GM13976 (cell line): ENCODE measurements at regions not wholly inside any gene's neighbourhood (a gene's known extent, or its start where the extent isn't known, plus 50 kb on each side); places are given as distances from the start of the nearest gene placed in this dataset.

Experiments used
- DNase-seq: peaks from one replicate; pipeline ENCODE4 v3.0.0; 2012; ENCODE audit warnings: low spot score
- in situ Hi-C: fragments of 300-500 bp; cut with MboI; formaldehyde crosslinking; loops from one replicate; pipeline ENCODE4 v1.12.0; 2022; ENCODE audit warnings: low sequenced_read_pairs, mixed read lengths, inconsistent platforms; ENCODE audit not compliant: unreplicated experiment
- TF ChIP-seq, protein P1 (sequence below): IDR thresholded peaks from 2 replicates; pipeline ENCODE4 v1.5.1; 2012; ENCODE audit warnings: borderline replicate concordance, mild to moderate bottlenecking; ENCODE audit not compliant: insufficient read depth; ENCODE audit errors: extremely low read depth, missing control alignments, control extremely low read depth

DNA sequence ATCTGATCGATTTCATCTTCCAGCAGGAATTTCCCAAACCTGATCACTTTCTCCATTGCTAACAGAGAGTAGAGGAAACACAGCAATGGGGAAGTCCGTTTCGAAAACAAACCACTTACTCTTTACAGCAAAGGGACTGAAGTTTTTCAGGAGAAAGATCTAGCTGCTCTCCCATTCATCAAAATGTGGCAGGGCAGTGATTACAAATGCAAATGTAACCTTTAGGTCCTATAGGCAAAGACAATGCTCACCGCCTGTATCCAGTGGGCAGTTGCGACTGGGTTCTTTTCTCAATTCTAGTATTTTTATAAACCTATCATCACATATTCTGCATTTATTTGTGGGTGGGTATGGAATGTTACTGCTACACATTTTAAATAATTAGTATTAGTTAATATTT is 218.0 kb upstream of the ZFHX3 start:
- TF ChIP-seq, protein P1, sequence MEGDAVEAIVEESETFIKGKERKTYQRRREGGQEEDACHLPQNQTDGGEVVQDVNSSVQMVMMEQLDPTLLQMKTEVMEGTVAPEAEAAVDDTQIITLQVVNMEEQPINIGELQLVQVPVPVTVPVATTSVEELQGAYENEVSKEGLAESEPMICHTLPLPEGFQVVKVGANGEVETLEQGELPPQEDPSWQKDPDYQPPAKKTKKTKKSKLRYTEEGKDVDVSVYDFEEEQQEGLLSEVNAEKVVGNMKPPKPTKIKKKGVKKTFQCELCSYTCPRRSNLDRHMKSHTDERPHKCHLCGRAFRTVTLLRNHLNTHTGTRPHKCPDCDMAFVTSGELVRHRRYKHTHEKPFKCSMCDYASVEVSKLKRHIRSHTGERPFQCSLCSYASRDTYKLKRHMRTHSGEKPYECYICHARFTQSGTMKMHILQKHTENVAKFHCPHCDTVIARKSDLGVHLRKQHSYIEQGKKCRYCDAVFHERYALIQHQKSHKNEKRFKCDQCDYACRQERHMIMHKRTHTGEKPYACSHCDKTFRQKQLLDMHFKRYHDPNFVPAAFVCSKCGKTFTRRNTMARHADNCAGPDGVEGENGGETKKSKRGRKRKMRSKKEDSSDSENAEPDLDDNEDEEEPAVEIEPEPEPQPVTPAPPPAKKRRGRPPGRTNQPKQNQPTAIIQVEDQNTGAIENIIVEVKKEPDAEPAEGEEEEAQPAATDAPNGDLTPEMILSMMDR = no peak
- in situ Hi-C loops = no loop called here
- no peak for DNase-seq

DNA sequence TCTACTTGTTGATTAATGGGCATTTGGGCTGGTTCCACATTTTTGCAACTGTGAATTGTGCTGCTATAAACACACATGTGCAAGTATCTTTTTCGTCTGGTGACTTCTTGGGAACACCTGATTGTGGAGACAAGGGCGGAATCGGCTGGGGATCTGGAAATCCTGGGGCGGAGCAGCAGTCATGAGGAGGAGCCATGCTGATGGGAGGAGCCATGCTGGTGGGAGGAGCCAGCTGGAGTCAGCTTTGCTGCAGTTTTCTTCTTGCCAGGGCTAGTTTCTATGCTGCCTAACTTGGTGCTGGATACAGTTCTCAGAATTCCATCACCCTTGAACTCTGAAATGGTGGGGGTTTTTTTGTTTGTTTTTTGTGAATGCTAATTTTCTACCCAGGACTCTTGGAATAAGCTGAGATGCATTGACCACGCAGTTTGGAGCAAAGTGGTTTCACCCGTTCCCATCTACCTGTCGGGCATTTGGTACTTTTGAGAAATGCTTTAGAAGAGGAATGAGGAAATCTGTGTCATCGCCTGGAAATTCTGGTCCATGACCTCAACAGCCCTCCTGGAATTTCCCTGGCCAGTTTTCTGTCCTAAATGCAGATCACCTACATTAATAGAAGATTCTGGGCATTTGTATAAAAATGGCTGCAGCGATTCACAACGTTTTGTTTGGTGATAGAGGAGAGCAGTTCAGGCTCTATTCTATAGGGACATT is 217.4 kb upstream of the ZFHX3 start:
- TF ChIP-seq, protein P1 = no peak
- in situ Hi-C loops = no loop called here
- DNase-seq = no peak

DNA sequence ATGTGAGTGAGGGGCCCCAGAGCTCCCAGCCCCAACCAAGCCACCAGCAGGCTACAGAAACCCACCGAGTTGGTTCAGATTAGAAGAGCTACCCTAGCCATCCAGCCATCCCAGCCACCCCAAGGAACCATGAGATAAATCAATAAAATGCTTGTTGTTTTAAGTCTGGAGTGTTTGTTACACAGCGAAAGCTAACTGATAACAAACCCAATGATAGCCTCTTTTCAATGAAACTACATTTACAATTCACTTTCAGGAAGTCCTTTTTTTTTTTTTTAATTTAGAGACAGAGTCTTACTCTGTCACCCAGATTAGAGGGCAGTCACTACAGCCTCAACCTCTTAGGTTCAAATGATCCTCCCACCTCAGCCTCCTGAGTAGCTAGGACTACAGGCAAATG is 215.0 kb upstream of the ZFHX3 start:
- in situ Hi-C loops = no loop called here
- no peak for DNase-seq
- TF ChIP-seq, protein P1 = no peak

DNA sequence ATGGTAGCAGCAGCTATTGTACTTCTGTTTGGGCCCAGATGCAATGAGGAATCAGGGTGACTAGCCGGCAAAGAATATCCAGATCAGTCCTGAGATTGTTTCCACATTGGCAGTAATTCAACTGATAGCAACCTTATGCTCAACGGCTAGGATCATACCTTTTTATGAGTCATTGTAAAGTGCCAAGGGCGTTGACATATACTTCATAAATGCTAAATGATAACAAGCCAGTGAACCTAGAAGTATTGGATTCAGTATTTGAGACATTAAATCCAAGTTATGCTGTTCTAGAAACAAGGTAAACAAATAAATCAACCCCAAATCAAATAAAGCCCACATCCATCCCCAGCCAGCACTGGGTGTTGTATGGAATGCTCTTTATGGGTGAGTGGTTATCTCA is 207.1 kb upstream of the ZFHX3 start:
- in situ Hi-C loops = no loop called here
- DNase-seq = no peak
- TF ChIP-seq, protein P1 = no peak

DNA sequence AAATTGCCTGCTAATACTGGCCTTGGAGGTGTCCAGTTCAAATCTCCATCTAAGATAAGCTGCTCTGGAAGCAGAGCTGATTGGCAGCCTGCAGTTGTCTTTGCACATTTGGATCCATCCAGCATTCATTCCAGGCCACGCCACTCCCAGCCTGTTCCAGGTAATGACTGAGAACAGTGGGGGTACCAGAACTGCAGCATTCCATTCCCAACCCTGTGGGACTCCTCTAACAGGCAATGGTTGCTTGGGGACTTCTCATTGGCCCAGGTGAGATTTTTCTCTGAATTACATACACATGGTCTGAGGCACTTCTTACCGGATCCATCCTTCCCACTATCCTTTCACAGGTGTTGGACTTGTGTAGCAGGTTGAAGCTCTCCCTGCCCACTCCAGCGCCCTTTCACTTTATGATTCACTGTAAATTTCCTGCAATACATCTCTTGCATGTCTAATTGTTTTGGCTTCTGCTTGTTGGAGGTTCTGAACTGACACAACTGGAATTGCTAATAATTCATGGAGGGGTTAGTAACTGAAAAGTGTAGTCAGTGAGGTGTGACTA is 206.1 kb upstream of the ZFHX3 start:
- TF ChIP-seq, protein P1 = no peak

DNA sequence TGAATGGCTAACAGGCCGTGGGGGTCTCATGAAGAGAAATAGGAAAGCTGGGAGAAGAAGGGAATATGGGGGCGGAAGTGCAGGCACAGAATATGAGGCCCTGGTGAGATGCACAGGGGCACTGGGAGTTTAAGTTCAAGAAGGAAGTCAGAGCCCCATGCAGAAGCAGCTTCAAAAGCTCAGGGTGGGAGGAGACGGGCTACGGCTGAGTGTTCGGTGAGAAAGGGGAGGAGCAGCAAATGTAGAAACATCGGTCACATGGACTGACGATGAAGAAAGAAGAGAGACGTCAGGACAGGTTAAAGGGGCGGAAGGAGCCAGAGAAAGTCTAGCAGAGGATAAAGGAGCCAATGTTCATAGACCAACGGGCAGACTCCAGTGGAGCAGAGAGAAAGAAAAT is 204.5 kb upstream of the ZFHX3 start:
- TF ChIP-seq, protein P1 = no peak
- DNase-seq = no peak
- in situ Hi-C loops = no loop called here

More for the DNA sequence above, 206.1 kb upstream of the ZFHX3 start:
- in situ Hi-C loops = no loop called here
- DNase-seq = no peak
